K562 (cell line): ENCODE measurements at regions not wholly inside any gene's neighbourhood (a gene's known extent, or its start where the extent isn't known, plus 50 kb on each side); places are given as distances from the start of the nearest gene placed in this dataset.

ENCODE experiments used
- CBX2 ChIP-seq: fragments of 200-600 bp; sonication (generic); IDR thresholded peaks from one replicate; pipeline ENCODE4 v1.6.1; 2012; ENCODE audit warnings: mild to moderate bottlenecking, low read length, inconsistent platforms; ENCODE audit not compliant: insufficient read depth, poor library complexity, severe bottlenecking
- CCAR2 ChIP-seq: fragments of 200-400 bp; formaldehyde crosslinking; IDR thresholded peaks from 2 replicates; pipeline ENCODE4 v1.6.1; 2017; ENCODE audit warnings: mild to moderate bottlenecking, low read depth, low read length
- MEF2A ChIP-seq: IDR thresholded peaks from 2 replicates; pipeline ENCODE4 v1.6.1; 2011; ENCODE audit warnings: low read depth, mild to moderate bottlenecking, low read length, moderate library complexity; ENCODE audit not compliant: control insufficient read depth
- MYC ChIP-seq, 2 experiments: fragments of 250-450 bp in 1 of 2; sonication (Bioruptor Pico) in 1 of 2; IDR thresholded peaks; 2 replicates each; pipeline versions ENCODE4 v1.5.1 to v1.6.1; 2012 to 2021; ENCODE audit warnings: low read depth in 2 of 2, borderline replicate concordance in 1 of 2, improper control_type of control experiment in 1 of 2, low read length in 1 of 2, mild to moderate bottlenecking in 1 of 2, moderate library complexity in 1 of 2
- TAF1 ChIP-seq: IDR thresholded peaks from 2 replicates; pipeline ENCODE4 v1.6.1; 2011; ENCODE audit warnings: mild to moderate bottlenecking, low read length, moderate library complexity; ENCODE audit not compliant: insufficient read depth, control insufficient read depth, severe bottlenecking; ENCODE audit errors: extremely low read depth
- ZNF785 ChIP-seq: fragments of 250-450 bp; sonication (Bioruptor Pico); IDR thresholded peaks from 2 replicates; pipeline ENCODE4 v1.4.0; 2020; ENCODE audit warnings: mild to moderate bottlenecking
- TF ChIP-seq, protein P1 (sequence below): fragments of 250-450 bp; sonication (Bioruptor Pico); IDR thresholded peaks from 2 replicates; pipeline ENCODE4 v1.4.0; 2020; ENCODE audit warnings: mild to moderate bottlenecking, moderate library complexity, borderline replicate concordance
- TF ChIP-seq, protein P2 (sequence below): fragments of 450-650 bp; formaldehyde crosslinking; IDR thresholded peaks from 2 replicates; pipeline ENCODE4 v1.4.0; 2022; ENCODE audit warnings: missing genetic modification characterization
- TF ChIP-seq, protein P3 (sequence below): sonication (generic); formaldehyde crosslinking; IDR thresholded peaks from 2 replicates; pipeline ENCODE4 v1.8.0; 2022; ENCODE audit warnings: mild to moderate bottlenecking, missing genetic modification reagents

DNA sequence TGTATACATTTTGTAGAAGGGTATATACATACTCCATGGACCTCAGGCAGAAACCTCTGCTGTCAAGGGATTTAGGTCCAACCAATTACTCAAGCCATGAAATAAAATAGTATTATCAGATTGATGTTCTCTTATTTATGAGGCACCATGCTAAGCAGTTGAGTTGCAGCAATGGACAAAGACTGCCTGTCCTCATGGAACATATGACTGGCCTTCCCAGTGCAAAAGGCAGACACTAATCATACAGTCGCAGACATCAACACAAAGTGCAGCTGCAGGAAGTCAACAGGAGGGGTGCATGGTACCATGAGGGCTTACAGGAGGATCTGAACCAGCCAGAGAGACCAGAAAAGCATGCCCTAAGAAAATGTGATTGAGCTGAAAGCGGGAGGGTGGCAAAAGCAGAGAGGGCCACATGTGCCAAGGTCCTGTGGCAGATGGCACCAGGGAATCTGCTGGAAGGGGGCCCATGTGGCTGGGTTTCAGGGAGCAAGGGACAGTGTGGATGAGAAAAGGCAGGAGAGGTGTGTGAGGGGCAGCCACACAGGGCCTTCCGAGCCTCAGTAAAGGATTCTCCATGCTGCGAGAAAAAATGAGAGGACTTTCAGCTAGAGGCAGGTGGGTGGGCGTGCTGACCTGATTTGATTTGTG lies 61.4 kb upstream of the RNF152 start:
- TF ChIP-seq, protein P1, sequence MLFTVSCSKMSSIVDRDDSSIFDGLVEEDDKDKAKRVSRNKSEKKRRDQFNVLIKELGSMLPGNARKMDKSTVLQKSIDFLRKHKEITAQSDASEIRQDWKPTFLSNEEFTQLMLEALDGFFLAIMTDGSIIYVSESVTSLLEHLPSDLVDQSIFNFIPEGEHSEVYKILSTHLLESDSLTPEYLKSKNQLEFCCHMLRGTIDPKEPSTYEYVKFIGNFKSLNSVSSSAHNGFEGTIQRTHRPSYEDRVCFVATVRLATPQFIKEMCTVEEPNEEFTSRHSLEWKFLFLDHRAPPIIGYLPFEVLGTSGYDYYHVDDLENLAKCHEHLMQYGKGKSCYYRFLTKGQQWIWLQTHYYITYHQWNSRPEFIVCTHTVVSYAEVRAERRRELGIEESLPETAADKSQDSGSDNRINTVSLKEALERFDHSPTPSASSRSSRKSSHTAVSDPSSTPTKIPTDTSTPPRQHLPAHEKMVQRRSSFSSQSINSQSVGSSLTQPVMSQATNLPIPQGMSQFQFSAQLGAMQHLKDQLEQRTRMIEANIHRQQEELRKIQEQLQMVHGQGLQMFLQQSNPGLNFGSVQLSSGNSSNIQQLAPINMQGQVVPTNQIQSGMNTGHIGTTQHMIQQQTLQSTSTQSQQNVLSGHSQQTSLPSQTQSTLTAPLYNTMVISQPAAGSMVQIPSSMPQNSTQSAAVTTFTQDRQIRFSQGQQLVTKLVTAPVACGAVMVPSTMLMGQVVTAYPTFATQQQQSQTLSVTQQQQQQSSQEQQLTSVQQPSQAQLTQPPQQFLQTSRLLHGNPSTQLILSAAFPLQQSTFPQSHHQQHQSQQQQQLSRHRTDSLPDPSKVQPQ (CRISPR knock-in tag): no peak
- no peak for TF ChIP-seq ZNF785 (CRISPR knock-in tag)
- TF ChIP-seq, protein P2, sequence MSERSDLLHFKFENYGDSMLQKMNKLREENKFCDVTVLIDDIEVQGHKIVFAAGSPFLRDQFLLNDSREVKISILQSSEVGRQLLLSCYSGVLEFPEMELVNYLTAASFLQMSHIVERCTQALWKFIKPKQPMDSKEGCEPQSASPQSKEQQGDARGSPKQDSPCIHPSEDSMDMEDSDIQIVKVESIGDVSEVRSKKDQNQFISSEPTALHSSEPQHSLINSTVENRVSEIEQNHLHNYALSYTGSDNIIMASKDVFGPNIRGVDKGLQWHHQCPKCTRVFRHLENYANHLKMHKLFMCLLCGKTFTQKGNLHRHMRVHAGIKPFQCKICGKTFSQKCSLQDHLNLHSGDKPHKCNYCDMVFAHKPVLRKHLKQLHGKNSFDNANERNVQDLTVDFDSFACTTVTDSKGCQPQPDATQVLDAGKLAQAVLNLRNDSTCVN (CRISPR knock-in tag): no peak
- TF ChIP-seq, protein P3, sequence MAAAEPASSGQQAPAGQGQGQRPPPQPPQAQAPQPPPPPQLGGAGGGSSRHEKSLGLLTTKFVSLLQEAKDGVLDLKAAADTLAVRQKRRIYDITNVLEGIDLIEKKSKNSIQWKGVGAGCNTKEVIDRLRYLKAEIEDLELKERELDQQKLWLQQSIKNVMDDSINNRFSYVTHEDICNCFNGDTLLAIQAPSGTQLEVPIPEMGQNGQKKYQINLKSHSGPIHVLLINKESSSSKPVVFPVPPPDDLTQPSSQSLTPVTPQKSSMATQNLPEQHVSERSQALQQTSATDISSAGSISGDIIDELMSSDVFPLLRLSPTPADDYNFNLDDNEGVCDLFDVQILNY (CRISPR knock-in tag): no peak
- TF ChIP-seq MYC (IDR thresholded peaks at IDR 0.05; ENCODE audit: low read depth, low read length): no peak
- no peak for TF ChIP-seq MYC (CRISPR knock-in tag; IDR thresholded peaks at IDR 0.05; ENCODE audit: borderline replicate concordance, low read depth)
- no peak for TF ChIP-seq MEF2A
- no peak for TF ChIP-seq CBX2
- no peak for TF ChIP-seq TAF1
- no peak for TF ChIP-seq CCAR2
